ENCODE measurements at regions not wholly inside any gene's neighbourhood (a gene's known extent, or its start where the extent isn't known, plus 50 kb on each side); places are given as distances from the start of the nearest gene placed in this dataset.

DNA sequence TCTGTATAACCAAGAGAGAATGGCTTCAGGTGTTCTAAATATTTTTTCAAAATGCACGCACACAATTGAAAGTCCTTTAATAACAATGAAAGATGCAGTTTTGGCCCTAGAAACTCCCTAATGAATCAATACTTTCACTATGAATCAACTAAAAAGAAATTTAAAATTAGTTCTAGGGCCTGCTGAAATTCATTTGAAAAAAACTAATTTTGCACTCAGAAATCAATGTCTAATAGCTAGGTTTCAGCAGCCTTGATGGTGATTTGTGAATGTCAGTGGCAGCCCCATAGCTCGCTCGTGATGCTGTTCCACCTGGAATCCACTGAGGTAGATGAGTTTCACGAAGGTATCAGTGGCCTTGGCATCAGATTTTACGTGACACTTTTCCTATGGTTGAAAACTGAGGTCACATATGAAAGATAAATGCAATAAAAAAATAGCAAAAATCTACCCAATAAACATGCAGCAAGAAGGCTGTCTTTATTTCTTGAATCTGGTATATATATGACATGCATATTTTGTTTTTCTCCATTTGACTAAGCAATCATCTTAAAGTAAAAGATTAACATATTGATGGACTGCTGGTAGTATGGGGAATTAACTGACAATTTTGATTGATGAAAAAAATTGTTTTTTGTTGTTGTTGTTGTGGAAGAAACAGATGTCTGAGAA is 141.0 kb downstream of the AKAP11 start:
- in situ Hi-C loops (cut with MboI), result no loop called here
- peak; percentile 72 for DNase-seq (ENCODE audit: low read depth, low spot score)
- peak overlapping the region; percentile 16 for H2AFZ ChIP-seq (ENCODE audit: control insufficient read depth, low read depth, low read length)
- peak overlapping the region; percentile 96 for H3K27ac ChIP-seq (ENCODE audit: control insufficient read depth, insufficient read depth)
- peak; percentile 83 for ATAC-seq
- intact Hi-C loops (cut with micrococcal nuclease; ENCODE audit: unreplicated experiment), result loop anchor here (2.0 kb wide), 2 partner anchors 120 to 136 kb away; no protein-coding TSS in a partner anchor
- no peak overlapping the region for H3K4me3 ChIP-seq
- WGBS (ENCODE audit: insufficient coverage, insufficient replicate concordance, low lambda C conversion rate, missing lambda C conversion rate), result 1% methylated on average over 5 of the region's 5 CpGs
- CTCF ChIA-PET, result interaction anchor here (0.9 to 2.1 kb wide), 6 partner anchors 9 to 66 kb away, joined by 3 to 7 read pairs (median 5); no protein-coding TSS in a partner anchor
- peaks cover 46% of the 10 kb centered on the region for H3K4me1 ChIP-seq (ENCODE audit: control insufficient read depth, insufficient read depth, low read length)
- RAD21 ChIA-PET (ENCODE audit: unreplicated experiment), result interaction anchor here (0.7 to 7.5 kb wide), 11 partner anchors 9 to 157 kb away, joined by 3 to 76 read pairs (median 3); no protein-coding TSS in a partner anchor
- H3K36me3 ChIP-seq (ENCODE audit: control insufficient read depth in 2 of 2, insufficient read depth in 2 of 2, low read length in 1 of 2), result no peaks in the 10 kb centered on the region
- peak overlapping the region; percentile 89 for H3K4me2 ChIP-seq (ENCODE audit: control insufficient read depth, insufficient read depth)
- no peaks in the 10 kb centered on the region; the same call in 1 of the 2 replicates for H3K79me2 ChIP-seq (ENCODE audit: control insufficient read depth, insufficient read depth, low read length)
- no peak for FAIRE-seq
- H3K9me3 ChIP-seq (replicated peaks; ENCODE audit: control insufficient read depth, insufficient read depth, low read length), result peaks cover 5% of the 10 kb centered on the region
- POLR2A ChIA-PET, result interaction anchor here (0.5 to 1.3 kb wide), 3 partner anchors 35 to 497 kb away, joined by 3 read pairs; no protein-coding TSS in a partner anchor
- no peaks in the 10 kb centered on the region for H3K27me3 ChIP-seq (replicated peaks in 1 of 2; ENCODE audit: control insufficient read depth in 2 of 2, insufficient read depth in 2 of 2, low read length in 1 of 2)
- BruUV-seq (replicated peaks), result no TSS peak
- SMC1A ChIA-PET (ENCODE audit: uncharacterized antibody, unreplicated experiment), result interaction anchor here (0.8 to 11.0 kb wide), 19 partner anchors 10 to 155 kb away, joined by 3 to 210 read pairs (median 3); no protein-coding TSS in a partner anchor
- no peaks in the 10 kb centered on the region for H4K20me1 ChIP-seq (ENCODE audit: control insufficient read depth, insufficient read depth)
- peak overlapping the region; percentile 45 for H3K9ac ChIP-seq (ENCODE audit: control insufficient read depth, insufficient read depth, low read length)
- TF ChIP-seq ZNF274 (IDR thresholded peaks at IDR 0.05; ENCODE audit: insufficient read depth, insufficient read length), result no peak
- peak; percentile 89 for TF ChIP-seq JUND (IDR thresholded peaks at IDR 0.05; ENCODE audit: low read depth, low read length)
- TF ChIP-seq MTA3 (IDR thresholded peaks at IDR 0.05; ENCODE audit: borderline replicate concordance, low read length), result 0 out of 2 replicates have a peak, but pooled peaks have one; percentile 72
- no peak for TF ChIP-seq NR2C2 (IDR thresholded peaks at IDR 0.05; ENCODE audit: borderline replicate concordance, control insufficient read depth, insufficient read length, low read depth)
- TF ChIP-seq SP1 (IDR thresholded peaks at IDR 0.05; ENCODE audit: low read depth, low read length), result no peak
- TF ChIP-seq NBN (IDR thresholded peaks at IDR 0.05), result no peak
- TF ChIP-seq PAX5 (IDR thresholded peaks at IDR 0.05; ENCODE audit: borderline replicate concordance, low read depth, low read length), result no peak
- peak; percentile 88 for TF ChIP-seq ZNF24 (IDR thresholded peaks at IDR 0.05)
- no peak; the same call in 1 of the 2 replicates for TF ChIP-seq MXI1 (IDR thresholded peaks at IDR 0.05; ENCODE audit: low read depth, low read length)
- no peak for TF ChIP-seq KAT2A (conservative IDR thresholded peaks at IDR 0.05; ENCODE audit: control insufficient read depth, low read depth, low read length)
- TF ChIP-seq, protein P1, sequence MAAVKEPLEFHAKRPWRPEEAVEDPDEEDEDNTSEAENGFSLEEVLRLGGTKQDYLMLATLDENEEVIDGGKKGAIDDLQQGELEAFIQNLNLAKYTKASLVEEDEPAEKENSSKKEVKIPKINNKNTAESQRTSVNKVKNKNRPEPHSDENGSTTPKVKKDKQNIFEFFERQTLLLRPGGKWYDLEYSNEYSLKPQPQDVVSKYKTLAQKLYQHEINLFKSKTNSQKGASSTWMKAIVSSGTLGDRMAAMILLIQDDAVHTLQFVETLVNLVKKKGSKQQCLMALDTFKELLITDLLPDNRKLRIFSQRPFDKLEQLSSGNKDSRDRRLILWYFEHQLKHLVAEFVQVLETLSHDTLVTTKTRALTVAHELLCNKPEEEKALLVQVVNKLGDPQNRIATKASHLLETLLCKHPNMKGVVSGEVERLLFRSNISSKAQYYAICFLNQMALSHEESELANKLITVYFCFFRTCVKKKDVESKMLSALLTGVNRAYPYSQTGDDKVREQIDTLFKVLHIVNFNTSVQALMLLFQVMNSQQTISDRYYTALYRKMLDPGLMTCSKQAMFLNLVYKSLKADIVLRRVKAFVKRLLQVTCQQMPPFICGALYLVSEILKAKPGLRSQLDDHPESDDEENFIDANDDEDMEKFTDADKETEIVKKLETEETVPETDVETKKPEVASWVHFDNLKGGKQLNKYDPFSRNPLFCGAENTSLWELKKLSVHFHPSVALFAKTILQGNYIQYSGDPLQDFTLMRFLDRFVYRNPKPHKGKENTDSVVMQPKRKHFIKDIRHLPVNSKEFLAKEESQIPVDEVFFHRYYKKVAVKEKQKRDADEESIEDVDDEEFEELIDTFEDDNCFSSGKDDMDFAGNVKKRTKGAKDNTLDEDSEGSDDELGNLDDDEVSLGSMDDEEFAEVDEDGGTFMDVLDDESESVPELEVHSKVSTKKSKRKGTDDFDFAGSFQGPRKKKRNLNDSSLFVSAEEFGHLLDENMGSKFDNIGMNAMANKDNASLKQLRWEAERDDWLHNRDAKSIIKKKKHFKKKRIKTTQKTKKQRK (IDR thresholded peaks at IDR 0.05; ENCODE audit: low read depth, low read length), result no peak
- TF ChIP-seq MYB (IDR thresholded peaks at IDR 0.05; ENCODE audit: borderline replicate concordance, low read depth, low read length), result no peak
- peak; percentile 59; the same call in 1 of the 2 replicates for TF ChIP-seq CBX5 (IDR thresholded peaks at IDR 0.05; ENCODE audit: low read depth)
- TF ChIP-seq, protein P2, sequence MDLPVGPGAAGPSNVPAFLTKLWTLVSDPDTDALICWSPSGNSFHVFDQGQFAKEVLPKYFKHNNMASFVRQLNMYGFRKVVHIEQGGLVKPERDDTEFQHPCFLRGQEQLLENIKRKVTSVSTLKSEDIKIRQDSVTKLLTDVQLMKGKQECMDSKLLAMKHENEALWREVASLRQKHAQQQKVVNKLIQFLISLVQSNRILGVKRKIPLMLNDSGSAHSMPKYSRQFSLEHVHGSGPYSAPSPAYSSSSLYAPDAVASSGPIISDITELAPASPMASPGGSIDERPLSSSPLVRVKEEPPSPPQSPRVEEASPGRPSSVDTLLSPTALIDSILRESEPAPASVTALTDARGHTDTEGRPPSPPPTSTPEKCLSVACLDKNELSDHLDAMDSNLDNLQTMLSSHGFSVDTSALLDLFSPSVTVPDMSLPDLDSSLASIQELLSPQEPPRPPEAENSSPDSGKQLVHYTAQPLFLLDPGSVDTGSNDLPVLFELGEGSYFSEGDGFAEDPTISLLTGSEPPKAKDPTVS (IDR thresholded peaks at IDR 0.05; ENCODE audit: low read depth, low read length), result no peak
- TF ChIP-seq, protein P3, sequence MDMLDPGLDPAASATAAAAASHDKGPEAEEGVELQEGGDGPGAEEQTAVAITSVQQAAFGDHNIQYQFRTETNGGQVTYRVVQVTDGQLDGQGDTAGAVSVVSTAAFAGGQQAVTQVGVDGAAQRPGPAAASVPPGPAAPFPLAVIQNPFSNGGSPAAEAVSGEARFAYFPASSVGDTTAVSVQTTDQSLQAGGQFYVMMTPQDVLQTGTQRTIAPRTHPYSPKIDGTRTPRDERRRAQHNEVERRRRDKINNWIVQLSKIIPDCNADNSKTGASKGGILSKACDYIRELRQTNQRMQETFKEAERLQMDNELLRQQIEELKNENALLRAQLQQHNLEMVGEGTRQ (IDR thresholded peaks at IDR 0.05; ENCODE audit: borderline replicate concordance, low read depth, low read length), result no peak
- TF ChIP-seq JUNB (IDR thresholded peaks at IDR 0.05), result peak; percentile 99
- TF ChIP-seq, protein P4, sequence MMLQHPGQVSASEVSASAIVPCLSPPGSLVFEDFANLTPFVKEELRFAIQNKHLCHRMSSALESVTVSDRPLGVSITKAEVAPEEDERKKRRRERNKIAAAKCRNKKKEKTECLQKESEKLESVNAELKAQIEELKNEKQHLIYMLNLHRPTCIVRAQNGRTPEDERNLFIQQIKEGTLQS (IDR thresholded peaks at IDR 0.05; ENCODE audit: borderline replicate concordance, extremely low read depth, low read depth, low read length), result no peak
- TF ChIP-seq RAD21 (IDR thresholded peaks at IDR 0.05; ENCODE audit: insufficient read depth, low read depth, low read length), result no peak
